OCI-LY7 (cell line): ENCODE measurements at regions not wholly inside any gene's neighbourhood (a gene's known extent, or its start where the extent isn't known, plus 50 kb on each side); places are given as distances from the start of the nearest gene placed in this dataset.

Experiments
- CTCF ChIP-seq: fragments of 200-600 bp; sonication (generic); conservative IDR thresholded peaks from 2 replicates; pipeline ENCODE4 v1.5.1; 2014; ENCODE audit warnings: mild to moderate bottlenecking, antibody characterized with exemption, low read length, moderate library complexity, mixed read lengths
- EZH2phosphoT487 ChIP-seq: fragments of 200-600 bp; sonication (generic); IDR thresholded peaks from 2 replicates; pipeline ENCODE4 v1.6.1; 2018; ENCODE audit warnings: low read depth, borderline replicate concordance, mild to moderate bottlenecking, mixed run types, antibody characterized with exemption, low read length, moderate library complexity, mixed read lengths

GRCh38 chr11:114815761-114816160, 137.4 kb downstream of the NXPE2 start:
- TF ChIP-seq EZH2phosphoT487: no peak
- TF ChIP-seq CTCF: no peak
